Endothelial cell of umbilical vein (primary cell): ENCODE measurements at regions not wholly inside any gene's neighbourhood (a gene's known extent, or its start where the extent isn't known, plus 50 kb on each side); places are given as distances from the start of the nearest gene placed in this dataset.
A peak's percentile ranks its signal among the peaks of the same experiment; 100 is the strongest.

Experiments used
- BruUV-seq: library from RNA; stranded (reverse); fragments of 400-500 nt; replicated peaks from 2 replicates; lab custom pipeline; 2021; lab: Mats Ljungman, UMichigan
- CTCF ChIA-PET: fragments of 300-600, 350-600 bp; sonication (Branson Sonifier 250); formaldehyde crosslinking; loops from one replicate; lab custom pipeline; 2021; ENCODE audit warnings: antibody characterized with exemption, inconsistent platforms; lab: Charles Lee
- POLR2A ChIA-PET: fragments of 300-600, 350-600 bp; sonication (Branson Sonifier 250); formaldehyde crosslinking; loops from one replicate; lab custom pipeline; 2021; ENCODE audit warnings: antibody characterized with exemption, inconsistent platforms; lab: Charles Lee
- DNase-seq: peaks from one replicate; pipeline ENCODE4 v3.0.0-alpha.2; 2011; ENCODE audit warnings: low read depth, low spot score
- FAIRE-seq: peaks from 2 replicates; lab custom pipeline; 2011; peaks lifted over from hg19 to GRCh38; lab: Jason Lieb, UNC
- H2AFZ ChIP-seq: 2 replicates; pipeline ENCODE4 v1.6.0; 2012; ENCODE audit warnings: low read depth, low read length, control low read depth, inconsistent platforms
- H3K27ac ChIP-seq: 2 replicates; pipeline ENCODE4 v1.5.1; 2011; ENCODE audit warnings: low read depth, mild to moderate bottlenecking, control low read depth, low read length, moderate library complexity; ENCODE audit not compliant: insufficient read depth
- H3K27me3 ChIP-seq, 2 experiments: 2 replicates each; pipeline versions ENCODE4 v1.6.0 to v1.6.1; 2011; ENCODE audit warnings: low read length in 2 of 2, mixed read lengths in 1 of 2; ENCODE audit not compliant: control insufficient read depth in 2 of 2, insufficient read depth in 2 of 2
- H3K36me3 ChIP-seq, 2 experiments: 2 replicates in 1 of 2; 3 replicates in 1 of 2; pipeline ENCODE4 v1.5.1; 2011; ENCODE audit warnings: low read length in 2 of 2, mild to moderate bottlenecking in 1 of 2, moderate library complexity in 1 of 2; ENCODE audit not compliant: control insufficient read depth in 2 of 2, insufficient read depth in 2 of 2; ENCODE audit errors: extremely low read depth in 1 of 2
- H3K4me1 ChIP-seq: 3 replicates; pipeline ENCODE4 v1.5.1; 2011; ENCODE audit warnings: mild to moderate bottlenecking, low read length; ENCODE audit not compliant: control insufficient read depth, insufficient read depth; ENCODE audit errors: extremely low read depth
- H3K4me2 ChIP-seq: 2 replicates; pipeline ENCODE4 v1.6.1; 2011; ENCODE audit warnings: low read length, control low read depth, mixed read lengths; ENCODE audit not compliant: insufficient read depth
- H3K4me3 ChIP-seq, 3 experiments: fragments of 200-600 bp in 1 of 3; sonication (generic), shearing (Covaris generic) in 1 of 3; replicated peaks in 1 of 3; 2 replicates each; pipeline ENCODE4 v1.5.1; 2011 to 2016; ENCODE audit warnings: control low read depth in 3 of 3, low read length in 3 of 3, mild to moderate bottlenecking in 2 of 3, inconsistent platforms in 1 of 3, low read depth in 1 of 3, moderate library complexity in 1 of 3; ENCODE audit not compliant: insufficient read depth in 1 of 3
- H3K79me2 ChIP-seq: 2 replicates; pipeline ENCODE4 v1.6.0; 2012; ENCODE audit warnings: low read length, inconsistent platforms; ENCODE audit not compliant: control insufficient read depth, insufficient read depth
- H3K9ac ChIP-seq: replicated peaks from 2 replicates; pipeline ENCODE3; 2011; ENCODE audit warnings: low read length, control low read depth; ENCODE audit not compliant: insufficient read depth; ENCODE audit errors: extremely low read depth
- H3K9me1 ChIP-seq: replicated peaks from 3 replicates; pipeline ENCODE4 v1.6.0; 2011; ENCODE audit warnings: mild to moderate bottlenecking, low read length; ENCODE audit not compliant: control insufficient read depth, insufficient read depth; ENCODE audit errors: extremely low read depth
- H3K9me3 ChIP-seq: replicated peaks from 2 replicates; pipeline ENCODE4 v1.5.1; 2012; ENCODE audit warnings: low read length, inconsistent platforms; ENCODE audit not compliant: control insufficient read depth, insufficient read depth
- H4K20me1 ChIP-seq: replicated peaks from 2 replicates; pipeline ENCODE3; 2011; ENCODE audit warnings: mild to moderate bottlenecking, low read length; ENCODE audit not compliant: control insufficient read depth, insufficient read depth; ENCODE audit errors: extremely low read depth
- CTCF ChIP-seq, 2 donors: IDR thresholded peaks; 1 replicate in 1 of 2; 2 replicates in 1 of 2; pipeline ENCODE4 v1.5.1; 2011; ENCODE audit warnings: low read length in 2 of 2, mild to moderate bottlenecking in 2 of 2, moderate library complexity in 2 of 2, control low read depth in 1 of 2, inconsistent platforms in 1 of 2, low read depth in 1 of 2; ENCODE audit not compliant: insufficient read depth in 1 of 2; ENCODE audit errors: extremely low read depth in 1 of 2
- EZH2 ChIP-seq: IDR thresholded peaks from 2 replicates; pipeline ENCODE4 v1.6.1; 2012; ENCODE audit warnings: borderline replicate concordance, low read depth, mild to moderate bottlenecking, moderate library complexity, low read length, inconsistent platforms; ENCODE audit not compliant: severe bottlenecking
- FOS ChIP-seq: IDR thresholded peaks from 2 replicates; pipeline ENCODE4 v1.6.1; 2011; ENCODE audit warnings: mild to moderate bottlenecking, low read length, moderate library complexity, borderline replicate concordance; ENCODE audit not compliant: insufficient read depth
- GATA2 ChIP-seq: IDR thresholded peaks from 2 replicates; pipeline ENCODE4 v1.7.0; 2011; ENCODE audit warnings: low read depth, mild to moderate bottlenecking, moderate library complexity, mixed read lengths, low read length; ENCODE audit not compliant: insufficient read length, insufficient read depth
- JUN ChIP-seq: IDR thresholded peaks from 2 replicates; pipeline ENCODE4 v1.6.1; 2011; ENCODE audit warnings: borderline replicate concordance, low read depth; ENCODE audit not compliant: insufficient read length, insufficient read depth
- MAX ChIP-seq: IDR thresholded peaks from 2 replicates; pipeline ENCODE4 v1.6.1; 2011; ENCODE audit not compliant: insufficient read depth, insufficient read length
- MYC ChIP-seq: IDR thresholded peaks from one replicate; pipeline ENCODE4 v1.6.1; 2011; ENCODE audit warnings: mild to moderate bottlenecking, low read depth, low read length
- POLR2A ChIP-seq: IDR thresholded peaks from 2 replicates; pipeline ENCODE4 v1.6.1; 2012; ENCODE audit warnings: low read depth, mild to moderate bottlenecking, control low read depth, low read length
- POLR2AphosphoS5 ChIP-seq: IDR thresholded peaks from 2 replicates; pipeline ENCODE4 v1.6.1; 2012; ENCODE audit warnings: low read depth, mild to moderate bottlenecking, control low read depth, low read length, moderate library complexity; ENCODE audit not compliant: insufficient read depth
- dilution Hi-C: fragments of 300-500 bp; cut with MboI; formaldehyde crosslinking; loops from one replicate; pipeline ENCODE4 v1.15.0; 2019; ENCODE audit warnings: low sequenced_read_pairs; ENCODE audit not compliant: extremely low pct_ligation_motif_present
- intact Hi-C: fragments of 100-400 bp; cut with micrococcal nuclease; formaldehyde crosslinking; loops from one replicate; pipeline ENCODE4 v1.10.0; 2022

GRCh38 chr13:106348075-106348840, 187.2 kb downstream of the EFNB2 start:
- Histone ChIP-seq H3K9me3 (no peaks in the 10 kb centered on the region), H4K20me1 (no peaks in the 10 kb centered on the region), H3K4me1 (peaks cover 30% of the 10 kb centered on the region), H3K79me2 (no peaks in the 10 kb centered on the region), H3K9me1 (no peaks in the 10 kb centered on the region), H2AFZ (no peak overlapping the region), H3K9ac (peak overlapping the region; percentile 92), H3K27ac (peak overlapping the region; percentile 98), H3K4me2 (peak overlapping the region; percentile 78), H3K36me3 (no peaks in the 10 kb centered on the region), H3K27me3 (no peaks in the 10 kb centered on the region), H3K4me3 (peak overlapping the region in 1 of 3 experiments; percentile 52)
- ChIA-PET POLR2A (interaction anchor here (0.6 to 1.3 kb wide), 3 partner anchors 173 to 232 kb away, joined by 3 to 4 read pairs (median 3); no protein-coding TSS in a partner anchor), CTCF (interaction anchor here (1.0 to 2.3 kb wide), 7 partner anchors 9 to 264 kb away, joined by 3 to 12 read pairs (median 3); no protein-coding TSS in a partner anchor)
- TF ChIP-seq JUN (peak; percentile 91), POLR2AphosphoS5 (peak; percentile 37), FOS (peak; percentile 81), EZH2 (no peak), GATA2 (peak; percentile 84)
- FAIRE-seq (peak; percentile 89), DNase-seq (peak; percentile 92)
- dilution Hi-C loops (no loop called here), intact Hi-C loops (loop anchor here (1.0 to 10.0 kb wide), 6 partner anchors 28 to 903 kb away; no protein-coding TSS in a partner anchor)
- TSS peak; percentile 96 for BruUV-seq

GRCh38 chr13:106344342-106344741, 191.1 kb downstream of the EFNB2 start:
- H3K79me2 ChIP-seq, result no peaks in the 10 kb centered on the region
- no peaks in the 10 kb centered on the region for H3K9me3 ChIP-seq
- no peak overlapping the region for H2AFZ ChIP-seq
- no peaks in the 10 kb centered on the region for H3K9me1 ChIP-seq
- ChIA-PET POLR2A (no interaction called here), CTCF (interaction anchor here (1.1 to 1.2 kb wide), 2 partner anchors 52 to 200 kb away, joined by 3 read pairs; no protein-coding TSS in a partner anchor)
- FAIRE-seq, result no peak
- no peak for TF ChIP-seq MAX
- TF ChIP-seq FOS, result no peak
- TF ChIP-seq JUN, result no peak
- no peak for TF ChIP-seq MYC
- no peak for TF ChIP-seq GATA2
- no peak for TF ChIP-seq POLR2AphosphoS5
- TF ChIP-seq POLR2A, result no peak
- TF ChIP-seq CTCF (IDR thresholded peaks at IDR 0.05; ENCODE audit: extremely low read depth in 1 of 2, insufficient read depth in 1 of 2, low read depth in 1 of 2, low read length in 2 of 2), result no peak
- no peak for TF ChIP-seq EZH2
- no peaks in the 10 kb centered on the region for H3K27me3 ChIP-seq
- no peak overlapping the region for H3K27ac ChIP-seq
- intact Hi-C loops (loop anchor here (10.0 kb wide), 1 partner anchor 900 kb away; no protein-coding TSS in a partner anchor), dilution Hi-C loops (no loop called here)
- DNase-seq, result no peak
- BruUV-seq, result no TSS peak
- H3K4me3 ChIP-seq, result no peak overlapping the region
- no peaks in the 10 kb centered on the region for H4K20me1 ChIP-seq
- peaks cover 19% of the 10 kb centered on the region for H3K4me1 ChIP-seq
- no peak overlapping the region for H3K4me2 ChIP-seq
- no peaks in the 10 kb centered on the region for H3K36me3 ChIP-seq
- H3K9ac ChIP-seq, result no peak overlapping the region
